GM12872 (cell line): ENCODE measurements at regions not wholly inside any gene's neighbourhood (a gene's known extent, or its start where the extent isn't known, plus 50 kb on each side); places are given as distances from the start of the nearest gene placed in this dataset.

Source experiments
- CTCF ChIP-seq: IDR thresholded peaks from 3 replicates; pipeline ENCODE4 v1.5.1; 2011; ENCODE audit warnings: low read depth, mild to moderate bottlenecking, low read length, moderate library complexity; ENCODE audit not compliant: insufficient read depth

GRCh38 chr2:83481436-83481835, 977.6 kb downstream of the SUCLG1 start:
- no peak for TF ChIP-seq CTCF

- no peak for TF ChIP-seq CTCF
Measured at GRCh38 chr2:83478037-83478436, 981.0 kb downstream of the SUCLG1 start.

- no peak for TF ChIP-seq CTCF
Measured at GRCh38 chr2:83475371-83475770, 983.7 kb downstream of the SUCLG1 start.

GRCh38 chr2:83471655-83472054, 987.4 kb downstream of the SUCLG1 start:
- TF ChIP-seq CTCF: no peak

GRCh38 chr2:83470928-83471327, 988.2 kb downstream of the SUCLG1 start:
- TF ChIP-seq CTCF: no peak

GRCh38 chr2:83464444-83464843, 994.6 kb downstream of the SUCLG1 start:
- TF ChIP-seq CTCF: no peak

GRCh38 chr2:83462881-83463280, 996.2 kb downstream of the SUCLG1 start:
- TF ChIP-seq CTCF: no peak

- TF ChIP-seq CTCF: no peak
Measured at GRCh38 chr2:83461135-83461534, 997.9 kb downstream of the SUCLG1 start.
